HUES48 (cell line): ENCODE measurements at regions not wholly inside any gene's neighbourhood (a gene's known extent, or its start where the extent isn't known, plus 50 kb on each side); places are given as distances from the start of the nearest gene placed in this dataset.
"Not testable (repeated sequence)": the region's sequence is repeated elsewhere in the genome, so short reads cannot be mapped to it uniquely, and the experiment has no call there.

ENCODE experiments used
- H3K27ac ChIP-seq: one replicate; pipeline ENCODE4 v1.7.0; 2013; ENCODE audit warnings: low read depth, low read length, inconsistent platforms
- H3K27me3 ChIP-seq: 2 replicates; pipeline ENCODE4 v1.6.1; 2013; ENCODE audit warnings: mild to moderate bottlenecking, low read length; ENCODE audit not compliant: control insufficient read depth, insufficient read depth
- H3K36me3 ChIP-seq: 2 replicates; pipeline ENCODE4 v1.6.1; 2013; ENCODE audit warnings: low read length; ENCODE audit not compliant: control insufficient read depth, insufficient read depth
- H3K4me1 ChIP-seq: 2 replicates; pipeline ENCODE4 v1.6.1; 2013; ENCODE audit warnings: mild to moderate bottlenecking, low read length; ENCODE audit not compliant: control insufficient read depth, insufficient read depth
- H3K4me3 ChIP-seq: 2 replicates; pipeline ENCODE4 v1.5.1; 2013; ENCODE audit warnings: mild to moderate bottlenecking, low read depth, low read length
- H3K9ac ChIP-seq: 2 replicates; pipeline ENCODE4 v1.6.1; 2013; ENCODE audit warnings: mild to moderate bottlenecking, low read depth, low read length, moderate library complexity
- H3K9me3 ChIP-seq: 2 replicates; pipeline ENCODE4 v1.6.1; 2013; ENCODE audit warnings: low read length; ENCODE audit not compliant: control insufficient read depth, insufficient read depth

GRCh38 chr14:86938320-86938719, 1054.7 kb downstream of the GALC start:
- no peaks in the 10 kb centered on the region for H3K27me3 ChIP-seq
- no peaks in the 10 kb centered on the region for H3K4me1 ChIP-seq
- H3K36me3 ChIP-seq: no peaks in the 10 kb centered on the region
- H3K9me3 ChIP-seq: no peaks in the 10 kb centered on the region
- H3K4me3 ChIP-seq: no peak overlapping the region
- H3K9ac ChIP-seq: no peak overlapping the region
- no peak overlapping the region for H3K27ac ChIP-seq

- H3K4me3 ChIP-seq: no peak overlapping the region
- H3K36me3 ChIP-seq: no peaks in the 10 kb centered on the region
- H3K9me3 ChIP-seq: no peaks in the 10 kb centered on the region
- H3K27me3 ChIP-seq: no peaks in the 10 kb centered on the region
- H3K9ac ChIP-seq: no peak overlapping the region
- no peak overlapping the region for H3K27ac ChIP-seq
- no peaks in the 10 kb centered on the region for H3K4me1 ChIP-seq
These were observed 1056.4 kb downstream of the GALC start for GRCh38 chr14:86936556-86936955.

- no peak overlapping the region for H3K27ac ChIP-seq
- H3K36me3 ChIP-seq: no peaks in the 10 kb centered on the region
- no peaks in the 10 kb centered on the region for H3K4me1 ChIP-seq
- no peaks in the 10 kb centered on the region for H3K27me3 ChIP-seq
- no peak overlapping the region for H3K9ac ChIP-seq
- H3K4me3 ChIP-seq: no peak overlapping the region
- no peaks in the 10 kb centered on the region for H3K9me3 ChIP-seq
These were observed 1057.6 kb downstream of the GALC start for GRCh38 chr14:86935241-86935885.

- Histone ChIP-seq H3K36me3 (no peaks in the 10 kb centered on the region), H3K27me3 (no peaks in the 10 kb centered on the region), H3K4me3 (no peak overlapping the region), H3K9me3 (no peaks in the 10 kb centered on the region), H3K27ac (no peak overlapping the region), H3K9ac (no peak overlapping the region), H3K4me1 (no peaks in the 10 kb centered on the region)
These were observed 1058.9 kb downstream of the GALC start for GRCh38 chr14:86933958-86934595.

GRCh38 chr14:86933460-86933859, 1059.5 kb downstream of the GALC start:
- no peak overlapping the region for H3K4me3 ChIP-seq
- no peaks in the 10 kb centered on the region for H3K4me1 ChIP-seq
- H3K36me3 ChIP-seq: no peaks in the 10 kb centered on the region
- no peaks in the 10 kb centered on the region for H3K27me3 ChIP-seq
- H3K9me3 ChIP-seq: no peaks in the 10 kb centered on the region
- no peak overlapping the region for H3K27ac ChIP-seq
- no peak overlapping the region for H3K9ac ChIP-seq

- no peaks in the 10 kb centered on the region for H3K27me3 ChIP-seq
- H3K27ac ChIP-seq: no peak overlapping the region
- H3K4me1 ChIP-seq: no peaks in the 10 kb centered on the region
- H3K9ac ChIP-seq: no peak overlapping the region
- H3K36me3 ChIP-seq: no peaks in the 10 kb centered on the region
- H3K4me3 ChIP-seq: no peak overlapping the region
- H3K9me3 ChIP-seq: no peaks in the 10 kb centered on the region
These were observed 1077.6 kb downstream of the GALC start for GRCh38 chr14:86915406-86915805.

GRCh38 chr14:86912709-86913108, 1080.3 kb downstream of the GALC start:
- H3K27ac ChIP-seq: no peak overlapping the region
- H3K4me3 ChIP-seq: no peak overlapping the region
- H3K4me1 ChIP-seq: no peaks in the 10 kb centered on the region
- no peak overlapping the region for H3K9ac ChIP-seq
- no peaks in the 10 kb centered on the region for H3K9me3 ChIP-seq
- no peaks in the 10 kb centered on the region for H3K36me3 ChIP-seq
- H3K27me3 ChIP-seq: no peaks in the 10 kb centered on the region

- Histone ChIP-seq H3K4me1 (no peaks in the 10 kb centered on the region), H3K27ac (no peak overlapping the region), H3K9ac (no peak overlapping the region), H3K9me3 (no peaks in the 10 kb centered on the region), H3K27me3 (no peaks in the 10 kb centered on the region), H3K4me3 (no peak overlapping the region), H3K36me3 (no peaks in the 10 kb centered on the region)
These were observed 1081.5 kb downstream of the GALC start for GRCh38 chr14:86911486-86911885.

- H3K27me3 ChIP-seq, H3K9ac ChIP-seq: not testable (repeated sequence)
These were observed 1087.5 kb downstream of the GALC start for GRCh38 chr14:86905386-86905926.

GRCh38 chr14:86902176-86902950, 1090.6 kb downstream of the GALC start:
- Histone ChIP-seq H3K36me3 (no peaks in the 10 kb centered on the region), H3K27me3 (no peaks in the 10 kb centered on the region), H3K9ac (no peak overlapping the region), H3K4me3 (no peak overlapping the region), H3K4me1 (no peaks in the 10 kb centered on the region), H3K27ac (no peak overlapping the region), H3K9me3 (peaks cover 4% of the 10 kb centered on the region; the same call in 1 of the 2 replicates)

More at GRCh38 chr14:86905386-86905926, 1087.5 kb downstream of the GALC start:
- H3K4me1 ChIP-seq, H3K9me3 ChIP-seq, H3K36me3 ChIP-seq, H3K27ac ChIP-seq, H3K4me3 ChIP-seq: not testable (repeated sequence)
